Endothelial cell of umbilical vein (primary cell): ENCODE measurements at regions not wholly inside any gene's neighbourhood (a gene's known extent, or its start where the extent isn't known, plus 50 kb on each side); places are given as distances from the start of the nearest gene placed in this dataset.

Source experiments
- CTCF ChIP-seq, 2 donors: IDR thresholded peaks; 1 replicate in 1 of 2; 2 replicates in 1 of 2; pipeline ENCODE4 v1.5.1; 2011; ENCODE audit warnings: low read length in 2 of 2, mild to moderate bottlenecking in 2 of 2, moderate library complexity in 2 of 2, control low read depth in 1 of 2, inconsistent platforms in 1 of 2, low read depth in 1 of 2; ENCODE audit not compliant: insufficient read depth in 1 of 2; ENCODE audit errors: extremely low read depth in 1 of 2
- FOS ChIP-seq: IDR thresholded peaks from 2 replicates; pipeline ENCODE4 v1.6.1; 2011; ENCODE audit warnings: mild to moderate bottlenecking, low read length, moderate library complexity, borderline replicate concordance; ENCODE audit not compliant: insufficient read depth
- GATA2 ChIP-seq: IDR thresholded peaks from 2 replicates; pipeline ENCODE4 v1.7.0; 2011; ENCODE audit warnings: low read depth, mild to moderate bottlenecking, moderate library complexity, mixed read lengths, low read length; ENCODE audit not compliant: insufficient read length, insufficient read depth
- MAX ChIP-seq: IDR thresholded peaks from 2 replicates; pipeline ENCODE4 v1.6.1; 2011; ENCODE audit not compliant: insufficient read depth, insufficient read length
- POLR2A ChIP-seq: IDR thresholded peaks from 2 replicates; pipeline ENCODE4 v1.6.1; 2012; ENCODE audit warnings: low read depth, mild to moderate bottlenecking, control low read depth, low read length
- POLR2AphosphoS5 ChIP-seq: IDR thresholded peaks from 2 replicates; pipeline ENCODE4 v1.6.1; 2012; ENCODE audit warnings: low read depth, mild to moderate bottlenecking, control low read depth, low read length, moderate library complexity; ENCODE audit not compliant: insufficient read depth

- TF ChIP-seq CTCF (IDR thresholded peaks at IDR 0.05; ENCODE audit: extremely low read depth in 1 of 2, insufficient read depth in 1 of 2, low read depth in 1 of 2, low read length in 2 of 2): no peak
- TF ChIP-seq POLR2A: no peak
- TF ChIP-seq FOS: no peak
- TF ChIP-seq MAX: no peak
- no peak for TF ChIP-seq POLR2AphosphoS5
- no peak for TF ChIP-seq GATA2
These were observed 404.7 kb downstream of the LMO4 start for GRCh38 chr1:87733386-87733785.
